Smooth muscle cell (in vitro differentiated cells): ENCODE measurements at regions not wholly inside any gene's neighbourhood (a gene's known extent, or its start where the extent isn't known, plus 50 kb on each side); places are given as distances from the start of the nearest gene placed in this dataset.

Source experiments
- DNase-seq: peaks from one replicate; lab custom pipeline; 2025; ENCODE audit not compliant: unreplicated experiment; lab: John Stamatoyannopoulos, UW
- H2AFZ ChIP-seq: fragments of 200-600 bp; sonication (generic); 2 replicates; pipeline ENCODE4 v1.6.0; 2016; ENCODE audit warnings: antibody characterized with exemption, low read depth, mild to moderate bottlenecking
- H3F3A ChIP-seq: fragments of 200-600 bp; sonication (generic); 2 replicates; pipeline ENCODE4 v1.6.0; 2017; ENCODE audit warnings: antibody characterized with exemption, low read depth
- H3K27ac ChIP-seq: fragments of 200-600 bp; sonication (generic); 2 replicates; pipeline ENCODE4 v1.5.1; 2016; ENCODE audit warnings: low read depth, mild to moderate bottlenecking
- H3K27me3 ChIP-seq: fragments of 200-600 bp; sonication (generic); 2 replicates; pipeline ENCODE4 v1.6.1; 2016; ENCODE audit warnings: low read depth, mild to moderate bottlenecking
- H3K36me3 ChIP-seq: fragments of 200-600 bp; sonication (generic); 2 replicates; pipeline ENCODE4 v1.5.1; 2016; ENCODE audit warnings: low read depth
- H3K4me1 ChIP-seq: fragments of 200-600 bp; sonication (generic); 2 replicates; pipeline ENCODE4 v1.5.1; 2016; ENCODE audit warnings: low read depth
- H3K4me2 ChIP-seq: fragments of 200-600 bp; sonication (generic); 2 replicates; pipeline ENCODE4 v1.6.0; 2016; ENCODE audit warnings: mild to moderate bottlenecking
- H3K4me3 ChIP-seq: fragments of 200-600 bp; sonication (generic); 2 replicates; pipeline ENCODE4 v1.5.1; 2016; ENCODE audit warnings: mild to moderate bottlenecking
- H3K79me2 ChIP-seq: fragments of 200-600 bp; sonication (generic); 2 replicates; pipeline ENCODE4 v1.6.0; 2016; ENCODE audit warnings: low read depth, mild to moderate bottlenecking
- H3K9ac ChIP-seq: fragments of 200-600 bp; sonication (generic); 2 replicates; pipeline ENCODE4 v1.6.0; 2016; ENCODE audit warnings: low read depth
- H3K9me3 ChIP-seq: fragments of 200-600 bp; sonication (generic); replicated peaks from 2 replicates; pipeline ENCODE4 v1.5.1; 2016; ENCODE audit warnings: low read depth
- H4K20me1 ChIP-seq: fragments of 200-600 bp; sonication (generic); 2 replicates; pipeline ENCODE4 v1.6.0; 2016; ENCODE audit warnings: low read depth
- CTCF ChIP-seq: fragments of 200-600 bp; sonication (generic); IDR thresholded peaks from 2 replicates; pipeline ENCODE4 v1.5.1; 2017; ENCODE audit warnings: borderline replicate concordance, mild to moderate bottlenecking, antibody characterized with exemption; ENCODE audit not compliant: insufficient read depth, poor library complexity, severe bottlenecking
- WGBS: methylation state at CpG from one replicate; pipeline ENCODE4 v1.1.7; 2016; ENCODE audit warnings: low lambda C conversion rate; 5-methylcytosine and 5-hydroxymethylcytosine counted together

GRCh38 chr7:85748861-85749260, 562.0 kb upstream of the SEMA3D start:
- Histone ChIP-seq H2AFZ (no peak overlapping the region), H3K9ac (no peak overlapping the region), H3K9me3 (no peaks in the 10 kb centered on the region), H3K27ac (no peak overlapping the region), H3K27me3 (no peaks in the 10 kb centered on the region), H3K4me3 (no peak overlapping the region), H3K79me2 (no peaks in the 10 kb centered on the region), H4K20me1 (no peaks in the 10 kb centered on the region), H3K4me2 (no peak overlapping the region), H3F3A (no peaks in the 10 kb centered on the region), H3K36me3 (no peaks in the 10 kb centered on the region), H3K4me1 (no peaks in the 10 kb centered on the region)
- DNase-seq, result no peak
- 93% methylated on average over 3 of the region's 3 CpGs for WGBS
- TF ChIP-seq CTCF, result no peak

- H3K9ac ChIP-seq, result no peak overlapping the region
- peak overlapping the region; percentile 13 for H3K27ac ChIP-seq
- no peaks in the 10 kb centered on the region for H3F3A ChIP-seq
- no peak for DNase-seq
- no peaks in the 10 kb centered on the region for H3K27me3 ChIP-seq
- peak overlapping the region; percentile 3 for H3K4me2 ChIP-seq
- H3K4me3 ChIP-seq, result peak overlapping the region; percentile 22
- H3K79me2 ChIP-seq, result no peaks in the 10 kb centered on the region
- H2AFZ ChIP-seq, result no peak overlapping the region
- no peaks in the 10 kb centered on the region for H4K20me1 ChIP-seq
- no peaks in the 10 kb centered on the region for H3K4me1 ChIP-seq
- no peaks in the 10 kb centered on the region for H3K9me3 ChIP-seq
- H3K36me3 ChIP-seq, result no peaks in the 10 kb centered on the region
- TF ChIP-seq CTCF, result no peak
- 58% methylated on average over 3 of the region's 3 CpGs for WGBS
These were observed 550.6 kb upstream of the SEMA3D start for GRCh38 chr7:85737426-85737825.

GRCh38 chr7:85736085-85736484, 549.2 kb upstream of the SEMA3D start:
- Histone ChIP-seq H3K9me3 (no peaks in the 10 kb centered on the region), H4K20me1 (no peaks in the 10 kb centered on the region), H3K4me1 (no peaks in the 10 kb centered on the region), H3K79me2 (no peaks in the 10 kb centered on the region), H2AFZ (no peak overlapping the region), H3K9ac (no peak overlapping the region), H3K27ac (no peak overlapping the region), H3F3A (no peaks in the 10 kb centered on the region), H3K4me2 (no peak overlapping the region), H3K4me3 (no peak overlapping the region), H3K27me3 (no peaks in the 10 kb centered on the region), H3K36me3 (no peaks in the 10 kb centered on the region)
- WGBS, result 86% methylated on average over 9 of the region's 9 CpGs
- no peak for TF ChIP-seq CTCF
- DNase-seq, result no peak

- H3K79me2 ChIP-seq, result no peaks in the 10 kb centered on the region
- H4K20me1 ChIP-seq, result no peaks in the 10 kb centered on the region
- H3K4me1 ChIP-seq, result no peaks in the 10 kb centered on the region
- no peaks in the 10 kb centered on the region for H3K27me3 ChIP-seq
- H3K4me3 ChIP-seq, result no peak overlapping the region
- no peak for DNase-seq
- 91% methylated on average over 1 of the region's 1 CpG for WGBS
- no peak overlapping the region for H3K4me2 ChIP-seq
- no peaks in the 10 kb centered on the region for H3F3A ChIP-seq
- TF ChIP-seq CTCF, result no peak
- H2AFZ ChIP-seq, result no peak overlapping the region
- no peak overlapping the region for H3K9ac ChIP-seq
- no peaks in the 10 kb centered on the region for H3K36me3 ChIP-seq
- H3K9me3 ChIP-seq, result no peaks in the 10 kb centered on the region
- H3K27ac ChIP-seq, result no peak overlapping the region
These were observed 548.0 kb upstream of the SEMA3D start for GRCh38 chr7:85734823-85735222.
